ENCODE measurements at regions not wholly inside any gene's neighbourhood (a gene's known extent, or its start where the extent isn't known, plus 50 kb on each side); places are given as distances from the start of the nearest gene placed in this dataset.
"Not testable (repeated sequence)": the region's sequence is repeated elsewhere in the genome, so short reads cannot be mapped to it uniquely, and the experiment has no call there.

DNA sequence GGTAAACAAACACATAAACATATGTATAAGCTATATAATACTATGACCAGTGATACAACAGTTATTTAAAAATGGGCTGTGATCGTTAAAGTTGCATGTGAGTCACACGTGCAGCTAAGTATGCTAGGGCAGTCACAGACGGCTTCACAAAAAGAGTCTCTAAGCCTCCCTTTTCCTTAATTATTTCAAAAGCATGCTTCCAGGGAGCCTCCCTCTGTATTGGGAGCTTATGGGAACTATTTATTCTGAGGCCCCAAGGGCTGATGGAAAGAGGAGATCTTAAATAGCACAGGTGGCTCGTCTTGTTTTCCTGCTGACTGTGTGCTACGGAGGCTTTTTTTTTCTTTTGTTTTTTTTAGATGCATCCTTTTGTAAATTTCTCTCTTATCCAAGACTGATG is 94.3 kb downstream of the ADCYAP1 start:
- no peak for DNase-seq

- no peak for DNase-seq
Observed at GRCh38 chr18:1002653-1003178, 98.0 kb downstream of the ADCYAP1 start.

- no peak for DNase-seq
Observed at GRCh38 chr18:1003499-1003898, 98.8 kb downstream of the ADCYAP1 start.

GRCh38 chr18:1006304-1006703 is 101.6 kb downstream of the ADCYAP1 start:
- no peak for DNase-seq

GRCh38 chr18:1006965-1007364 is 102.3 kb downstream of the ADCYAP1 start:
- no peak for DNase-seq

GRCh38 chr18:1011349-1011748 is 106.7 kb downstream of the ADCYAP1 start:
- DNase-seq, result no peak

GRCh38 chr18:1012775-1013174 is 108.1 kb downstream of the ADCYAP1 start:
- no peak for DNase-seq

GRCh38 chr18:1013951-1014350 is 109.3 kb downstream of the ADCYAP1 start:
- DNase-seq, result no peak

DNA sequence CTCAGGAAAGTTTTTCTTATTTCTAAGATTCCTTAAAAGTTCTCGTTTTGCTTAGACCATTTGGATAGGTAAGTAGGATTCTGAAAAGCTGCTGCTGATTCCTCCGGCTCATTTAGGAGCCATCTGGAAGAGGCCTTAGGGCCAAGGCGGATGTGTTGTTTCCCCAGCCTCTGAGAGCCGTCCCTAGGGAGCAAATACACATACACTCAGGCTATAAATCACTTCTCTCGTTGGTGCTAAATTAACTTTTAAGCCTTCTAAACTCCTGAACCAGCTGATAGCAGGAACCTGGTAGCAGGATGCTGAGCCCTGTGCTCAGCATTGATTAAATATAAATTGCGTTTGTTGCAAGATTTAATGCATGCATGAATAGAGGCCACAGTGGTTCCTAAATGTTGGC is 109.8 kb downstream of the ADCYAP1 start:
- DNase-seq, result no peak

DNA sequence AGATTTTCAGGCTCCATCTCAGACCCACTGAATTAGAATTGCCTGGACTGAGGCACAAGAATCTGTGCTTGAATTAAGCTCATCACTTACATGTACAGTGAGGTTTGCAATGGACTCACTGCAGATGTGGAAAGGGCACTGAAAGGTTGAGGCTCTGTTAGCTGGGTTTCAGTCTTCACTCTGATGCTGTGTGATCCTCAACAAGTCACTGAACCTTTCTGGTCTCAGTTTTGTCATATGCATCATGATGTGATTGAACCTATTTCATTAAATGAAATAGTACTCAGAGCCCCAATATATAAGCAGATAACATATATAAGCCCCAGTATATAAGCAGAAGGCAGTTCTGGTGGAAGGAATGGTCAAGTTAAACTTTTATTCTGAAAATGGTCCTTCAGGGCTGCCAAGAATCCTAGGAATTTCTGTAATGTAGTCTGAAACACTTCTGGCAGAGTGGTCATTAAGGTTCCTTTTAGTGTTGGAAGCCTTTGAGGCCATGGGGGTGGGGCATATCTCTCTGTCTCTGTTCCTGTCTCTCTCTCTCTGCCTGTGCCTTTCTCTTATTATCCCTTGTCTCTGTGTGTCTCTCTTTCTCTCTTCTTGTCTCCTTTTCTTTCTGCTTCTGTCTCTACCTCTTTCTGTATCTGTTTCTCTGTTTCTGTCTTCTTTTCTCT is 110.4 kb downstream of the ADCYAP1 start:
- DNase-seq, result no peak

- no peak for DNase-seq
Observed at GRCh38 chr18:1015777-1016176, 111.1 kb downstream of the ADCYAP1 start.

- DNase-seq, result no peak
Observed at GRCh38 chr18:1017227-1018058, 112.8 kb downstream of the ADCYAP1 start.

DNA sequence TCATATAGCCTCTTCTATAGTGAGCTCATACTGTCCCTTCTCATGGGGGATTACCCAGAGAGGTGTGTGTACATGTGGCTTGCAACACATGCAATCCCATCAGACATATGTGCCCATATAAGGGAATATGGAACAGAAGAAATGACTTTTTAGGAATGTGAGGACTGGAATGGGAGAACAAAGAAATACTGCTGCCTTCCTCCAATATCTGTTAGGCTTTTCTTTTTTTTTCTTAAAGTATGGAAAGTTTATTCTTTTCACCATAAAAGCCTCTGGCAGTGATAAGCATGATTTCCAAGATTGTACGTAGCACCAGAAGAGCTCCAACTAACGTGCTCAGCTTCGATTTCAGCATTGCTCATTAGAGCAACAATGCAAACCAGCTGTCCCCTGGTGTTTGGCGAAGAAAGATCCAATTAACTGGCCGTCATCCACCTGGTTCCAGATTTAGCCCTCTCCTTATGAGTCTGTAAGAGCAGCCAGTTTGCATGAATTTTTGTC is 113.6 kb downstream of the ADCYAP1 start:
- no peak for DNase-seq

DNA sequence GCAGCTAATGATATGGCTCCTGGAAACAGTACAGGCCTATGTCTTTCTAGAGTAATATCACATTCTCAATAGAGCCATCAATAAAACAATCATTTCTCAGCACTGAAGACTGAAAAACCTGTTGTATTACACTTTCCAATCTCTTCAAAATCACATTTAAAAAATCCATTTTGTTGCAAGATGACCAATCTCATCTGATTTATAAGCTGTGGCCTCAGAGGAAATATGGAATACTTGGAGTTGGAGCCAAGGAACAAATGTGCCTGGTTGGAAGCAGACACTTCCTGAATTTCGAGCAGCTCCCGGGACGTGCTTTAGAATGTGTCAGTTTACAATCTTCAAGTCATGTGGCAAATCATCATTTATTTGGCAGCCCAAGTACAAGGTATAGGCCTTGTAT is 114.5 kb downstream of the ADCYAP1 start:
- DNase-seq, result no peak

DNA sequence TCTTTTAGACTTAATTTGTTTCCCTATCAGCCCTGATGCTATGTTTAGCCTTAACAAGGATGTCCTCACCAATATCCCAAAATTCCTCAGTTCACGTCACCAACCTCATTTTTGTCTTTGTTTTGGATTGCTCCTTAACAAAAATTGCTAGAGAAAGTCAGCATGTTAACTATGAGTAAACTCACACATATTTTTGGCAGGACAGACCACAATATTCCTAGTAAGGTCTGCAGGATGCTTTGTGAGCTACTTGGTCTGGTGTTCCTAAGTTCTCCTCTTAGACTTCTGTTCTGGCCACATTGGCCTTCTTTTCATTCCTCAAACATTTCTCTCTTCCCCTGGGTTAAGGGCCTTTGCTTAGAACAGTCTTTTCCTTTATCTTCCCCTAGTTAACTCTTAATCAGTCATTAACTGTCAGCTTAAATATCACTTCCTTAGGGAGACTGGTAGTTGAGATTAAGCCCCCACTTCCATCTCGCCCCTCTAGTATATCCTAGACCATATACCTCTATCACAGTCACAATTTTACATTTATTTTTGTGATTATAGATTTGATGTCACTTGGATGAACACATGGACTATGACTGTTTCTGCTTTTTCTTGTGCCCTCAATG is 116.2 kb downstream of the ADCYAP1 start:
- no peak for DNase-seq

GRCh38 chr18:1026930-1027329 is 122.3 kb downstream of the ADCYAP1 start:
- DNase-seq, result no peak

GRCh38 chr18:1033092-1033491 is 128.4 kb downstream of the ADCYAP1 start:
- not testable (repeated sequence) for DNase-seq

DNA sequence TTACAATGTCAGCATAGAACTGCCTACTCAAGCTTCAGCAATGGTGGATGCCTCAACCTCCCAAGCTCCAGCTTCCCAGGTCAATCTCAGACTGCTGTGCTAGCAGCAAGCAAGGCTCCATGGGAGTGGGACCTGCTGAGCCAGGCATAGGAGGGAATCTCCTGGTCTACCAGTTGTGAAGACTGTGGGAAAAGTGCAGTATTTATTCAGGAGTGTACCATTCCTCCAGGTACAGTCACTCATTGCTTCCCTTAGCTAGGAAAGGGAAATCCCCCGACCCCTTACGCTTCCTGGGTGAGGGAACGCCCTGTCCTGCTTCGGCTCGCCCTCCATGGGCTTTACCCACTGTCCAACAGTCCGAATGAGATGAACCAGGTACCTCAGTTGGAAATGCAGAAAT is 130.3 kb downstream of the ADCYAP1 start:
- no peak for DNase-seq

GRCh38 chr18:1036926-1037325 is 132.3 kb downstream of the ADCYAP1 start:
- DNase-seq, result no peak

- no peak for DNase-seq
Observed at GRCh38 chr18:1037776-1038175, 133.1 kb downstream of the ADCYAP1 start.

- no peak for DNase-seq
Observed at GRCh38 chr18:1039421-1039820, 134.8 kb downstream of the ADCYAP1 start.

DNA sequence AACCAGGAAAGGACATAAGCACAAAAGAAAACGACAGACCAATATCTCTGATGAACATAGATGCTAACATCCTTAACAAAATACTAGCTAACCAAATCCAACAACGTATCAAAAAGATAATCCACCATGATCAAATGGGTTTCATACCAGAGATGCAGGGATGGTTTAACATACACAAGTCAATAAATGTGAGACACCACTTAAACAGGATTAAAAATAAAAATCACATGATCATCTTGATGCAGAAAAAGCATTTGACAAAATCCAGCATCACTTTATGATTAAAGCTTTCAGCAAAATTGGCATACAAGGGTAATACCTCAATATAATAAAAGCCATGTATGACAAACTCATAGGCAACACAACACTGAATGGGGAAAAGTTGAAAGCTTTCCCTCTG is 138.4 kb downstream of the ADCYAP1 start:
- not testable (repeated sequence) for DNase-seq

GRCh38 chr18:1045658-1046057 is 141.0 kb downstream of the ADCYAP1 start:
- DNase-seq, result no peak

DNA sequence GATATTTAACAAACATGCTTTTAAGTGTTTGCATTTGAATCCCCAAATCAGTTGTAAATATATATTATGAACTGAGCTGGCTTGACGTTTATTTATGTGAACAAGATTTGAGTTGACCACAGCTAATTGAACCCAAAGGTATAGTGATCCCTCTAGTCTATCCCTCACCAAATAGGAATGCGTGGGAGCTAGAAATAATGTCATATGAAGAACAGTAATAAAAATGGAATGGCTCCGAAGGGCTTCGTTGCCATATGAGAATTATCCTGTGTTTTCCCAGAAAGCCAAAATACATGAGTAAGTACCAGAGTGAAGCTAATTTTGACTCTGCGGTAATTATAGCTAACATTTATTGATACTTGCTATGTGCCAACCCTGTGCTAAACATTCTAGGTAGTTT is 142.7 kb downstream of the ADCYAP1 start:
- no peak for DNase-seq

Measured in activated effector memory CD4-positive, alpha-beta T cell treated with Interleukin-2 at 50 U/mL for 16 hours (primary cell).